ENCODE measurements at regions not wholly inside any gene's neighbourhood (a gene's known extent, or its start where the extent isn't known, plus 50 kb on each side); places are given as distances from the start of the nearest gene placed in this dataset.

DNA sequence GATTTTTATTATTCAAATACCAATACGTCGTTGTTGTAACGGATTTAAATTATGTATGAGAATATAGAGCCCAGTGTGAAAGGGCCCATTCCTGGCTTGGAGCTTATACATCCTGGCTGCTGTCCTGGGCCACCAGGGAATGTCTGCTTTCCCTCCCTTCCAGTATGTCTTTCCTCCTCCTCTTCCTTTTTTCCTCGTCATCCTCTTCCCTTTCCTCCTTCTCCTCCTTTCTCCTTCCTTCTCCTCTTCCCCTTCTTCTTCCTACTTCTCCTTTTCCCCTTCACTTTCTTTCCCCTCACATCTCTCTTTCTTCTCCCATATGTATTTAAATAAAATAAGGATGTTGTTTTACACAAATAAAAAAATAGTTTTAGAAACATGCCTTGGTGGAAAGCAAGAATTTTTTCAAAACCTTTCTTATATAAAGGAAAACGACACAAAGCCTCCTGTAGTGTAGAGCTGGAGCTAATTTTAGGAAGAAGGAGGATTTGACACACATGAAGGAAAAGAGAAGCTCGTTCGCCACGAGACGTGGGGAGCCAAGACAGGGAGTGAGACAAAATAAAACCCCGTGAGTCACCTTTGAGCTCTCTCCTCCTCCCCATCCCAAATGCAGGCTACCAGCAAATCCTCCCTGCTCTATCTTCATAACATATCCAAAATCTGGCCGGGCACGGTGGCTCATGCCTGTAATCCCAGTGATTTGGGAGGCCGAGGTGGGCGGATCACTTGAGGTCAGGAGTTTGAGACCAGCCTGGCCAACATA, 301.1 kb upstream of the LYZL1 start:
- TF ChIP-seq, protein P1, sequence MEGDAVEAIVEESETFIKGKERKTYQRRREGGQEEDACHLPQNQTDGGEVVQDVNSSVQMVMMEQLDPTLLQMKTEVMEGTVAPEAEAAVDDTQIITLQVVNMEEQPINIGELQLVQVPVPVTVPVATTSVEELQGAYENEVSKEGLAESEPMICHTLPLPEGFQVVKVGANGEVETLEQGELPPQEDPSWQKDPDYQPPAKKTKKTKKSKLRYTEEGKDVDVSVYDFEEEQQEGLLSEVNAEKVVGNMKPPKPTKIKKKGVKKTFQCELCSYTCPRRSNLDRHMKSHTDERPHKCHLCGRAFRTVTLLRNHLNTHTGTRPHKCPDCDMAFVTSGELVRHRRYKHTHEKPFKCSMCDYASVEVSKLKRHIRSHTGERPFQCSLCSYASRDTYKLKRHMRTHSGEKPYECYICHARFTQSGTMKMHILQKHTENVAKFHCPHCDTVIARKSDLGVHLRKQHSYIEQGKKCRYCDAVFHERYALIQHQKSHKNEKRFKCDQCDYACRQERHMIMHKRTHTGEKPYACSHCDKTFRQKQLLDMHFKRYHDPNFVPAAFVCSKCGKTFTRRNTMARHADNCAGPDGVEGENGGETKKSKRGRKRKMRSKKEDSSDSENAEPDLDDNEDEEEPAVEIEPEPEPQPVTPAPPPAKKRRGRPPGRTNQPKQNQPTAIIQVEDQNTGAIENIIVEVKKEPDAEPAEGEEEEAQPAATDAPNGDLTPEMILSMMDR (IDR thresholded peaks at IDR 0.05), result no peak
- no peak for TF ChIP-seq SIN3A (IDR thresholded peaks at IDR 0.05; ENCODE audit: borderline replicate concordance, insufficient read depth, low read depth, low read length)
- TF ChIP-seq POLR2AphosphoS5 (IDR thresholded peaks at IDR 0.05; ENCODE audit: low read depth, low read length), result no peak
- TF ChIP-seq, protein P2, sequence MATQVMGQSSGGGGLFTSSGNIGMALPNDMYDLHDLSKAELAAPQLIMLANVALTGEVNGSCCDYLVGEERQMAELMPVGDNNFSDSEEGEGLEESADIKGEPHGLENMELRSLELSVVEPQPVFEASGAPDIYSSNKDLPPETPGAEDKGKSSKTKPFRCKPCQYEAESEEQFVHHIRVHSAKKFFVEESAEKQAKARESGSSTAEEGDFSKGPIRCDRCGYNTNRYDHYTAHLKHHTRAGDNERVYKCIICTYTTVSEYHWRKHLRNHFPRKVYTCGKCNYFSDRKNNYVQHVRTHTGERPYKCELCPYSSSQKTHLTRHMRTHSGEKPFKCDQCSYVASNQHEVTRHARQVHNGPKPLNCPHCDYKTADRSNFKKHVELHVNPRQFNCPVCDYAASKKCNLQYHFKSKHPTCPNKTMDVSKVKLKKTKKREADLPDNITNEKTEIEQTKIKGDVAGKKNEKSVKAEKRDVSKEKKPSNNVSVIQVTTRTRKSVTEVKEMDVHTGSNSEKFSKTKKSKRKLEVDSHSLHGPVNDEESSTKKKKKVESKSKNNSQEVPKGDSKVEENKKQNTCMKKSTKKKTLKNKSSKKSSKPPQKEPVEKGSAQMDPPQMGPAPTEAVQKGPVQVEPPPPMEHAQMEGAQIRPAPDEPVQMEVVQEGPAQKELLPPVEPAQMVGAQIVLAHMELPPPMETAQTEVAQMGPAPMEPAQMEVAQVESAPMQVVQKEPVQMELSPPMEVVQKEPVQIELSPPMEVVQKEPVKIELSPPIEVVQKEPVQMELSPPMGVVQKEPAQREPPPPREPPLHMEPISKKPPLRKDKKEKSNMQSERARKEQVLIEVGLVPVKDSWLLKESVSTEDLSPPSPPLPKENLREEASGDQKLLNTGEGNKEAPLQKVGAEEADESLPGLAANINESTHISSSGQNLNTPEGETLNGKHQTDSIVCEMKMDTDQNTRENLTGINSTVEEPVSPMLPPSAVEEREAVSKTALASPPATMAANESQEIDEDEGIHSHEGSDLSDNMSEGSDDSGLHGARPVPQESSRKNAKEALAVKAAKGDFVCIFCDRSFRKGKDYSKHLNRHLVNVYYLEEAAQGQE (IDR thresholded peaks at IDR 0.05; ENCODE audit: insufficient read depth in 1 of 2, low read depth in 2 of 2, low read length in 1 of 2), result no peak
- TF ChIP-seq TCF7L2 (IDR thresholded peaks at IDR 0.05; ENCODE audit: low read depth, low read length), result no peak

All from Panc1 (cell line).